ENCODE measurements at regions not wholly inside any gene's neighbourhood (a gene's known extent, or its start where the extent isn't known, plus 50 kb on each side); places are given as distances from the start of the nearest gene placed in this dataset.
"Not testable (repeated sequence)": the region's sequence is repeated elsewhere in the genome, so short reads cannot be mapped to it uniquely, and the experiment has no call there.

DNA sequence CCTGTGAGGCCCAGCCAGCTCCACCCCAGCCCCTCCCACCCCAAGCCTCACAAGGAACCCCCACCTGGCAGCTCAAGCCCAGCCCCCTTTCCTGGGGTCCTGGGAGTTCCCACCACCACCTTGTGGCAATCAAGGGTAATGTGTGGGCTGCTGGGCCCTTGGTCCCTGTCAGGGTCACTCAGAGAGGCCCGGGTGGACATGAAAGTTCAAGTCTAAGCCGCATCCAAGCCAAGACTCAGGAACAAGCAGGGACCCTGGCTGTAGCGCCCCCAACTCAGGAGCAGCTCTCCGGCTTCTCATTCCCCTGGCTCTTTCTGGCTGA lies 106.4 kb upstream of the C14orf180 start:
- DNase-seq (ENCODE audit: insufficient read length, low spot score): no peak

DNA sequence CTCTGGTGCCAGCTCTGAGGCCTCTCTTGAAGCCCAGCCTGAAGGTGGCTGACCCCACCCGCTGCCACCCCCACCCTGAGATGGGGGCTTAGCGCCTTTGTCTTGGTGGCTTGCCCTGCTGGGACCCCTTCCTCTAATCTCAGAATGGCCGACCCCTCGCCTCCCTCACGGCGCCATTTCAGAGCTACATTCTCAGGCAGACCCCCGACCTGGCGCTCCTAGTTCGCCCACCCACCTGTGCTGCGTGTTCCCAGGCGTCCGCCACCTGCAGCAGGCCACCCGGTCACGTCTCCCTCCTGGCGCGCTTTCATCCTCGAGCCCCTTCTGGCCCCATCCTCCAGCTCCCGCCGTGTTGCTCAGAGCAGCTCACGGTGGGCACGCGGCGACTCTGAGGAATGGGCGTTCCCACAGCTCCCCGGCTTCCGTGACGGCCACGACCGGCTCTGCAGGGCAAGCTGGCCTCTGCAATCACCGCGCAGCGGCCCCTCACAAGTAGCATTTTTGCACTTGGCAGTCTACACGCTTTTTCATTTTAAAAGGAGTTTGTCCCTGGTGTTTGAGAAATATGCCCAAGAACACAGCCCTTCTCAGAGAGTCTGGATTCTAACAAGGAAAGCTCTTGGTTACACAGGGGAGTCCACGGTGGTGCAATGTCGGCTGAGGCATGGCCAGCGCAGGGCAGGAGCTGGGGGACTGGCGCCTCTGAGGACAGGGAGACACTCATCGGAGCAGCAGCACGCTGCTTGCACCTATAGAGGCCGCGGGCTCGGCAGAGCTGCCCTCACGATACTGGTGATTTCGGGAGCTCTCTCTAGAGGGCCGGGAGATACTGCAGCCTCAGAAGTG lies 105.7 kb upstream of the C14orf180 start:
- FAIRE-seq (no peak), DNase-seq (ENCODE audit: insufficient read length, low spot score) (no peak)

More for the DNA sequence above, 106.4 kb upstream of the C14orf180 start:
- no peak for FAIRE-seq

DNA sequence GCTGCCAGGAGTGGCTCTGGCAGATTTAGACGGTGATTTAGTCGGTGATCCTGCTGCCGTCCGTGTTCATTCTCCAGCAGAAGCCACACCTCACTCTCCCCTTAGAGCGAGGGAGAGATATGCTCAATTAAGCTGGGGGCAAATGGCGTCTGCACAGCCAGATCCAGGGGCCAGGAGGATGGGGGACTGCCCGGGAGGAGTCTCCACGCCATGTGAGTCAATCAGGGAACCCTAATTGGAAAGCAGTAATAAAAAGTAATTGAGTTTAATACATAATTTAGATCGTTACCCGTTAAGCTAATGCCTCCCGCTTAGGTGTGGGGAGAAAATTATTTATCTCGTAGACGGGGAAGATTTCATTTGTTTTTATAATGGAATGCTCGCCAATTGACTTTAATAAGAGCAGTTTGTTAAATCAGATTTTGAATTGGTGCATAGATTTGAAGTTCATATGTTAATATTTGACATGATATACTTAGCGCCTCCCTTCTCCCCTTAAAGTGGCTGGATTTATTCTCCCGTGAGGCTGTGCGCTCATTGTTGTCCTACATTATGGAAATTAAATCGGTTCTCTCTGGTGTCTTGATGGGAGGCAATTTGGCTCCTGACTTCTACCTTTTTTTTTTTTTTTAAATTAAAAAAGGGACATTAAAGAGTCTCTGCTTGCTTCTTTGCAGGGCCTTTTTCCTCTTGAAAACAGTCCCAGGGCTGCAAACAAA lies 104.9 kb upstream of the C14orf180 start:
- no peak for FAIRE-seq

DNA sequence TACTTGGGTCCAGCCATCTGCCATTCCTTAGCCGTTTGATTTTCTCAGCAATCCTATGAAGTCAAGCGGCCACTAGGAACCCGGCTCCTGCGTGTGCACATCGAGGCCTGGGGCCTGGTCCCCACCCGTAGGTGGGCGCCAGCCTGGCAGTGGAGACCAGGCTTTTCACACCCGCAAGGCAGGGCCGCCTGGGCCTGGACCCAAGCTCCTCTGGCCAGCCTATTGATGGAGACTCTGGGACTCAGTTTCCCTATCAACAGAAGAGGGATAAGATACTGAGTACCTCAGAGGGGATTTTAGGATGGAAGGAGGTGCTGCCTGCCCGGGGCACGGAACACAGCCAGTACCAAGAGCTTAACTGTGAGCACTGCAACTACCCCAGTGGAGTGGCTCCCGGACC lies 104.3 kb upstream of the C14orf180 start:
- no peak for DNase-seq (ENCODE audit: insufficient read length, low spot score)

More for the DNA sequence above, 104.9 kb upstream of the C14orf180 start:
- DNase-seq (ENCODE audit: insufficient read length, low spot score): no peak

DNA sequence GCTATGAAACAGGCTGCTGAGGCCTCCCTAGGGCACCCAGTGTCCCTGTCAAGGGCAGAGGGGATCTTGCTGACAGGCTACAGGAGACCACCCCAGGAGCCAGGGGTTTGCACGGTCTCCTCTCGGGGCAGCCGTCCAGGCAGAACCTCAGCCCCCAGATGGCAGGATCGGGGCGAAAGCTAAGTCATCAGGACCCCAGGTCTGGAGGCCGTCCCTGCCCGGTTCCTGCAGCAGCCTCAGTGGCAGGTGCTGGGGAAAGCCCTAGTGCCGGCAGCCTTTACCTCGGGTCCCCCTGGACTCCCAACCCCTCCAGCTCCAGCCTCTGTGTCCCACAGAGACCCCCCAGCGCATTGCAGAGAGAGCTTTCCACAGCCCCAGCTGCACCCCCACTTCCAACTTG lies 103.8 kb upstream of the C14orf180 start:
- no peak for FAIRE-seq

More for the DNA sequence above, 104.3 kb upstream of the C14orf180 start:
- FAIRE-seq: no peak

DNA sequence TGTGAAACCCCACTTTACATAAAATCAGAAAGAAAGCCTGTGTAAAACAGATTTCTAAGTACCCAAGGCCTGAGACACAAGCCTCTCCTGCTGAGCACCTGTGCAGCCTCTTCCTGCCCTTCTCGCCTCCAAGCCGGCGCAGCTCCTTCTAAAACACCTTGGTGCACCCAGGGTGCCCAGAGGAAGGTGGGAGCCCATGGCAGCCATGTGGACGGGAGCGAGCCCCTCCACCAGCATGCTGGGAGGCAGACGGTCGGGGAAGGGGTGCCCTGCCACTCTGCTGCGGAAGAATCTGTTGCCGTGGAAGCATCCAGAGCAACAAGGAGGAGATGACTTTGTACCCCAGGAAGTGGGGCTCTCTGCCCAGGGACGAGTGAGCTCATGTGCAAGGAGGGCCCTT lies 103.1 kb upstream of the C14orf180 start:
- DNase-seq (ENCODE audit: insufficient read length, low spot score) (no peak), FAIRE-seq (no peak)

More for the DNA sequence above, 103.8 kb upstream of the C14orf180 start:
- no peak for DNase-seq (ENCODE audit: insufficient read length, low spot score)

DNA sequence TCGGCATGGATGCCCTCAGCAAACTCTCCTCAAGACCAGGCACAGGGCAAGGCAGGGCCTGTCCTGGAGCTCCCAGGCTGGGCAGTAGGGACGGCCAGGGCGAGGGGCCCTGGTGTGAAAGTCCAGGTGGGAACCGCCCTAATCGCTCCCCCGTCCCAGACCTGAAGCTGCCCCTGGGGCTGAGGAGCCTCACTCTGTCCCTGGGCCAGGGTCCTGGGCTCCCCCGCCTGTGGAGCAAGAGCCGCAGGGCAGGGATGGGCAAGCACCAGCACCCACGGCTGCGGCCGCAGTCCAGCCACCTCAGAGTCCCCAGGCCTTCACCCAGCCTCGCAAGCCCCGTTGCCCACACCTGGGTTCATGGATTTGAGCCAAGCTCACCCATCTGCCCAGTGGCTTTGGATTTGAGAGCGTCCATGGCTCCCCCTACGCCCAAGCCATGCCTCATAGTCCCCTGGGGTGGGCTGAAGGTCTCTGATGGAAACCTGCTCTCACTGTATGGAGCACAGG lies 102.4 kb upstream of the C14orf180 start:
- FAIRE-seq (no peak), DNase-seq (ENCODE audit: insufficient read length, low spot score) (no peak)

DNA sequence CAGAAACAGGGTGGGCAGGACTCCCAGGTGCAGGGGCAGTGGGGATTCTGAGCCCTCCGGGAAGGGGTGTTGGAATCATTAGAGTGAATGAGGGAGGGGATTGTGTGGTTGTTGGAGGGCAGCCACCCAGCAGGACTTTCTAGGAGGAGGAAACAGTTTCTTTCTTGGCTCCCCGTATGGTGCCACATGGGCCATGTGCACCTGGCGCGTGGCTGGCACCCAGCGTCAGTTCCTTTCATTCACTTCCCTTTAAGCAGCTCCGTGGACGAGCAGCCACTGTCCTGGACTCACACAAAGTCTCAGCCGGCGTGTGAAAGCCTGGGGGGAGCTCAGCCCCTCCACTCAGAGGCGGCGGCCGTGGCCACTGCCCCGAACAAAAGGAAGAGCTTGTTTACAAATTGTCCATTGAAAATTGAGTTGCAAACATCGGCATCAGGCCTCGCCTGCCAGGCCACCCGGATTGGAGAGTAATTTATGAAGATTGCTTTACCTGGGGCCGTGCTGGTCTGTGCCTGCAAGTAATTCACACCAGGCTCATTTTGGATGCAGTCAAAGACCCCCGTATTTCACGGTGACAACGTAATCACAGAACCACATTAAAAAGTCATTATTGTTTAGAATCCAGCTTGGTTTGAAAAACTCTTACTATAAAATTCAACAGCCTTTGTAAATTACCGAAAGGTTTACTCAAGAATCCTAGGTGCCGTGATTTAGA lies 101.7 kb upstream of the C14orf180 start:
- DNase-seq (ENCODE audit: insufficient read length, low spot score): no peak
- FAIRE-seq: no peak

GRCh38 chr14:104478656-104479055 lies 100.9 kb upstream of the C14orf180 start:
- FAIRE-seq: no peak

GRCh38 chr14:104479901-104480300 lies 99.7 kb upstream of the C14orf180 start:
- no peak for FAIRE-seq
- DNase-seq (ENCODE audit: insufficient read length, low spot score): no peak

More at GRCh38 chr14:104478656-104479055, 100.9 kb upstream of the C14orf180 start:
- DNase-seq (ENCODE audit: insufficient read length, low spot score): no peak

- DNase-seq (ENCODE audit: insufficient read length, low spot score): no peak
- no peak for FAIRE-seq
Observed at GRCh38 chr14:104481323-104481722, 98.2 kb upstream of the C14orf180 start.

DNA sequence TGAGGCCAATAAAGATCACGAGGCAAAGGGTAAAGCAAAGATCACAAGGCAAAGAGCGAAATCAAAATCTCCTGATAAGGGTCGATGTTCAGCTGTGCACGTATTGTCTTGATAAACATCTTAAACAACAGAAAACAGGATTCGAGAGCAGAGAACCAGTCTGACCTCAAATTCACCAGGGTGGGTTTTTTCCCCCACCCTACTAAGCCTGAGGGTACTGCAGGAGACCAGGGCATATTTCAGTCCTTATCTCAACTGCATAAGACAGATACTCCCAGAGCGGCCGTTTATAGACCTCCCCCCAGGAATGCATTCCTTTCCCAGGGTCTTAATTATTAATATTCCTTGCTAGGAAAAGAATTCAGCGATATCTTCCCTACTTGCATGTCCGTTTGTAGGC lies 97.5 kb upstream of the C14orf180 start:
- DNase-seq (ENCODE audit: insufficient read length, low spot score); FAIRE-seq: not testable (repeated sequence)

GRCh38 chr14:104486222-104486923 lies 93.2 kb upstream of the C14orf180 start:
- FAIRE-seq (no peak), DNase-seq (ENCODE audit: insufficient read length, low spot score) (no peak)

GRCh38 chr14:104494483-104494882 lies 85.1 kb upstream of the C14orf180 start:
- DNase-seq (ENCODE audit: insufficient read length, low spot score) (no peak), FAIRE-seq (no peak)

GRCh38 chr14:104496095-104496494 lies 83.5 kb upstream of the C14orf180 start:
- no peak for FAIRE-seq

GRCh38 chr14:104499784-104500760 lies 79.5 kb upstream of the C14orf180 start:
- DNase-seq (ENCODE audit: insufficient read length, low spot score) (no peak), FAIRE-seq (no peak)

More at GRCh38 chr14:104496095-104496494, 83.5 kb upstream of the C14orf180 start:
- no peak for DNase-seq (ENCODE audit: insufficient read length, low spot score)

GRCh38 chr14:104502060-104502459 lies 77.5 kb upstream of the C14orf180 start:
- FAIRE-seq (no peak), DNase-seq (ENCODE audit: insufficient read length, low spot score) (no peak)

DNA sequence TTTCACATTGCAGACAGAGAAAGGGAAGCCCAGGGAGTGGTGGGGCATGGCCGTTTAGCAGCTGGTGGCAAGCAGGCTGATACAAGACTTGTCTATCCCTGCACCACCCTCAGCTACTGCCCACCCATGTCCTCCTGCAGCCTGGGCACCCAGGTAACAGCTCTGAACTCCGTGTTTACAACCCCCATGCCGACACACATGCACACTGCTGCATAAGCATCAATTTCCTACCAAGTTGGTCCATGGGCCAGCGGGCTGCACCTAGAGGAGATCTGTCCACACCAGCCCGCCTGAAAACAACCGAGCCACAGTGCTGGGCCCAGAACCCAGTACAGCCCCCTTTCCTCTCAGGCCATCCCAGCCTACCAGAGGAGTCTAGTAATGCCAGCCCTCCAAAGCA lies 75.9 kb upstream of the C14orf180 start:
- FAIRE-seq (no peak), DNase-seq (ENCODE audit: insufficient read length, low spot score) (no peak)

DNA sequence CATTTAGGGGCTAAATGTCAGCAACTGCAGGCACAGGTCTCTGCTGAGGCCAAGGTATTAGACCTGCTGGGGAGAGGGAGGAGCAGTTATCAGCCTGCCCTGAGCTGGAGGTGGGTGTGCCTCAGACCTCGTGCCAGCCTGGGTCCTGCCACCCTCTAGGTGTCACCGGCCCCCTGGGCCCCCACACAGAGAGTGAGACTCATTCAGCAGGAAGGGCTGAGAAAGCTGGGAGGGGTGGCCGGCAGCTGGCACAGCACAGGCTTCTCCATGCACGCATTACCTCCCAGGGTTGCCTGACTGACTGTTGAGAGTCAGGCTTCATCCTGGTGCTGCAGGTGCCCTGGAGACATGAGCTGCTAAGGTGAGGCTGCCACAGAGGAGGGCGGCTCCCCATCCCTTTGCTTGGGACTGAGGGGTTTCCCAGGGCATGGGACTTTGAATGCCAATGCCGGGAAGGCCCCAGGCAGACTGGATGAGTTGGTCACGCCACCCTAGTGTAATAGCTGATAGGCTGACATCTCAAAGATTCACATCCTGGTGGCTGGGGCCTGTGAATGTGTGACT lies 75.3 kb upstream of the C14orf180 start:
- FAIRE-seq (no peak), DNase-seq (ENCODE audit: insufficient read length, low spot score) (no peak)

All from HTR-8/SVneo (cell line).